Spleen (tissue), 11 donors: ENCODE measurements at regions not wholly inside any gene's neighbourhood (a gene's known extent, or its start where the extent isn't known, plus 50 kb on each side); places are given as distances from the start of the nearest gene placed in this dataset.

Experiments
- DNase-seq: peaks from one replicate; pipeline ENCODE4 v3.0.0-alpha.2; 2020
- H3K27ac ChIP-seq, 8 donors: fragments of 200-600 bp; sonication (generic) in 7 of 8; 1 replicate in 4 of 8; 2 replicates in 4 of 8; pipeline versions ENCODE4 v1.5.0 to v1.8.0; 2016 to 2021; ENCODE audit warnings: inconsistent platforms in 4 of 8, mild to moderate bottlenecking in 4 of 8, moderate library complexity in 1 of 8
- H3K27me3 ChIP-seq, 7 donors: fragments of 200-600 bp; sonication (generic) in 6 of 7; replicated peaks in 1 of 7; 1 replicate in 4 of 7; 2 replicates in 3 of 7; pipeline versions ENCODE4 v1.5.0 to v1.8.0; 2016 to 2021; ENCODE audit warnings: inconsistent platforms in 3 of 7, mild to moderate bottlenecking in 1 of 7
- H3K36me3 ChIP-seq, 6 donors: fragments of 200-600 bp; sonication (generic) in 5 of 6; 1 replicate in 4 of 6; 2 replicates in 2 of 6; pipeline versions ENCODE4 v1.5.0 to v1.8.0; 2016 to 2021; ENCODE audit warnings: inconsistent platforms in 2 of 6
- H3K4me1 ChIP-seq, 6 donors: fragments of 200-600 bp; sonication (generic) in 5 of 6; 1 replicate in 3 of 6; 2 replicates in 3 of 6; pipeline versions ENCODE4 v1.5.0 to v1.8.0; 2016 to 2021; ENCODE audit warnings: inconsistent platforms in 3 of 6
- H3K4me3 ChIP-seq, 8 donors: fragments of 200-600 bp; sonication (generic) in 7 of 8; 1 replicate in 4 of 8; 2 replicates in 4 of 8; pipeline versions ENCODE4 v1.5.0 to v1.8.0; 2016 to 2021; ENCODE audit warnings: inconsistent platforms in 4 of 8, mild to moderate bottlenecking in 4 of 8, moderate library complexity in 2 of 8
- H3K9me3 ChIP-seq, 8 donors: fragments of 200-600 bp; sonication (generic) in 7 of 8; 1 replicate in 4 of 8; 2 replicates in 4 of 8; pipeline versions ENCODE4 v1.5.0 to v1.8.0; 2016 to 2021; ENCODE audit warnings: inconsistent platforms in 4 of 8
- CTCF ChIP-seq, 11 experiments: fragments of 200-600 bp in 7 of 11; fragments of 450-650 bp in 4 of 11; sonication (generic) in 4 of 11; IDR thresholded peaks in 8 of 11; conservative IDR thresholded peaks in 3 of 11; 1 replicate in 7 of 11; 2 replicates in 4 of 11; pipeline versions ENCODE4 v1.4.0 to v1.8.0; 2016 to 2021; ENCODE audit warnings: antibody characterized with exemption in 11 of 11, inconsistent platforms in 4 of 11, mild to moderate bottlenecking in 1 of 11
- POLR2A ChIP-seq, 3 donors: fragments of 450-650 bp; IDR thresholded peaks; one replicate each; pipeline ENCODE4 v1.5.1; 2017; ENCODE audit warnings: antibody characterized with exemption in 3 of 3, mild to moderate bottlenecking in 1 of 3
- POLR2AphosphoS5 ChIP-seq, 3 donors: sonication (generic); formaldehyde crosslinking; IDR thresholded peaks; one replicate each; pipeline ENCODE4 v1.5.1; 2017; ENCODE audit warnings: antibody characterized with exemption in 3 of 3
- WGBS, 5 donors: extraction: QIAGEN DNeasy Blood & Tissue Kit in 3 of 5; methylation state at CpG; one replicate each; pipeline versions ENCODE4 v1.1.5 to v1.1.7; 2013 to 2018; 5-methylcytosine and 5-hydroxymethylcytosine counted together
- intact Hi-C: fragments of 100-400 bp; cut with DNase I; formaldehyde crosslinking; loops from one replicate; pipeline ENCODE4 v1.15.0; 2023; ENCODE audit warnings: low total_unique reads
- donor health status: healthy with polysubstance abuse.
- donor health status: DM: no; HTN: no; CAD: no; lungs with moderate emphysema.
- donor health status: DM: no; HTN: no; CAD: no.
- donor health status: Bipolar disorder and iron deficiency.
- donor health status: healthy.
- donor health status: DM: no; HTN: no; CAD: no.
- donor health status: DM: yes; HTN: yes; CAD: no.

GRCh38 chr4:33323393-33323792 lies 2603.2 kb downstream of the PCDH7 start:
- H3K4me1 ChIP-seq, result no peaks in the 10 kb centered on the region
- no peak overlapping the region for H3K4me3 ChIP-seq

GRCh38 chr4:33334416-33334815 lies 2614.2 kb downstream of the PCDH7 start:
- Histone ChIP-seq H3K4me1 (no peaks in the 10 kb centered on the region), H3K9me3 (peaks cover 0 to 51% (median 40%) of the 10 kb centered on the region in 8 donors), H3K4me3 (no peak overlapping the region), H3K27ac (no peak overlapping the region), H3K36me3 (no peaks in the 10 kb centered on the region), H3K27me3 (no peaks in the 10 kb centered on the region)
- 63 to 82% (median 72%) methylated on average over 2 of the region's 2 CpGs for WGBS, 5 donors
- no peak for DNase-seq
- TF ChIP-seq CTCF (IDR thresholded peaks at IDR 0.05 in 8 of 11, conservative IDR thresholded peaks at IDR 0.05 in 3 of 11) (no peak), POLR2AphosphoS5 (IDR thresholded peaks at IDR 0.05) (no peak), POLR2A (IDR thresholded peaks at IDR 0.05) (no peak)
- intact Hi-C loops, result no loop called here

More at GRCh38 chr4:33323393-33323792, 2603.2 kb downstream of the PCDH7 start:
- H3K27ac ChIP-seq, result no peak overlapping the region
- no peaks in the 10 kb centered on the region for H3K27me3 ChIP-seq
- DNase-seq, result no peak
- 67 to 88% (median 73%) methylated on average over 1 of the region's 1 CpG for WGBS, 5 donors
- intact Hi-C loops, result no loop called here
- TF ChIP-seq POLR2A (IDR thresholded peaks at IDR 0.05) (no peak), POLR2AphosphoS5 (IDR thresholded peaks at IDR 0.05) (no peak), CTCF (IDR thresholded peaks at IDR 0.05 in 8 of 11, conservative IDR thresholded peaks at IDR 0.05 in 3 of 11) (no peak)
- H3K36me3 ChIP-seq, result no peaks in the 10 kb centered on the region
- peaks cover 0 to 17% (median 4%) of the 10 kb centered on the region in 8 donors for H3K9me3 ChIP-seq

- intact Hi-C loops, result no loop called here
- TF ChIP-seq POLR2A (IDR thresholded peaks at IDR 0.05), result no peak
- no peak for TF ChIP-seq POLR2AphosphoS5 (IDR thresholded peaks at IDR 0.05)
- TF ChIP-seq CTCF (IDR thresholded peaks at IDR 0.05 in 8 of 11, conservative IDR thresholded peaks at IDR 0.05 in 3 of 11), result no peak
- no peaks in the 10 kb centered on the region for H3K36me3 ChIP-seq
- DNase-seq, result no peak
- H3K4me3 ChIP-seq, result no peak overlapping the region
- no peaks in the 10 kb centered on the region for H3K27me3 ChIP-seq
- WGBS, 5 donors, result 68 to 88% (median 72%) methylated on average over 3 of the region's 3 CpGs
- H3K9me3 ChIP-seq, result peaks cover 0 to 31% (median 26%) of the 10 kb centered on the region in 8 donors
- H3K4me1 ChIP-seq, result no peaks in the 10 kb centered on the region
- no peak overlapping the region for H3K27ac ChIP-seq
These were observed 2619.6 kb downstream of the PCDH7 start for GRCh38 chr4:33339762-33340161.

GRCh38 chr4:33340168-33340567 lies 2620.0 kb downstream of the PCDH7 start:
- no peaks in the 10 kb centered on the region for H3K36me3 ChIP-seq
- no peaks in the 10 kb centered on the region for H3K4me1 ChIP-seq
- no peaks in the 10 kb centered on the region for H3K27me3 ChIP-seq
- intact Hi-C loops, result no loop called here
- H3K27ac ChIP-seq, result no peak overlapping the region
- H3K4me3 ChIP-seq, result no peak overlapping the region
- WGBS, 5 donors, result 71 to 84% (median 76%) methylated on average over 5 of the region's 5 CpGs
- peaks cover 0 to 31% (median 26%) of the 10 kb centered on the region in 8 donors for H3K9me3 ChIP-seq
- no peak for TF ChIP-seq POLR2A (IDR thresholded peaks at IDR 0.05)
- no peak for TF ChIP-seq CTCF (IDR thresholded peaks at IDR 0.05 in 8 of 11, conservative IDR thresholded peaks at IDR 0.05 in 3 of 11)
- no peak for TF ChIP-seq POLR2AphosphoS5 (IDR thresholded peaks at IDR 0.05)
- peak; percentile 32 for DNase-seq
